ENCODE measurements at regions not wholly inside any gene's neighbourhood (a gene's known extent, or its start where the extent isn't known, plus 50 kb on each side); places are given as distances from the start of the nearest gene placed in this dataset.

DNA sequence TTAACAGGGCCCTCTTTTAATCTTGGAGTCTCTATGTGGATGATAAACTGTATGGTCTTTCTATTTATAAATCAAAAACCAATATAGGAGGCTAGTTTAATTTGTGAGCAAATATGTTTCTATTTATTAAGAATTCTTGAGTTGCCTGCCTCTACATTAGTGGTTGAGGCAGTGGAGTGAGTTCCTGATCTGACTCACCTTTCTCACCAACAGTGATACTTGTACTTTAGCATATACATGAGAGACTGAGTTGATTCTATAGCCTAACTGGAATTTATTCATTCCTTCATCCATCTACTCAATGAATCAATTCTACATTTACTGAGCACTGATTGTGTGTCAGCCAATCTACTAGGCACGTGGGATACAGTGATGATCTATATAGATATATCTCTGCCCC, 126.9 kb downstream of the TRMT11 start:
- H3K4me1 ChIP-seq = peaks cover 0 to 7% (median 3%) of the 10 kb centered on the region in 4 donors
- no peak overlapping the region for H3K4me3 ChIP-seq
- TF ChIP-seq POLR2AphosphoS5 (IDR thresholded peaks at IDR 0.05) (no peak), EP300 (IDR thresholded peaks at IDR 0.05) (no peak), CTCF (IDR thresholded peaks at IDR 0.05) (no peak), POLR2A (IDR thresholded peaks at IDR 0.05; ENCODE audit: low read depth) (no peak)
- DNase-seq (ENCODE audit: extremely low spot score) = no peak
- H3K36me3 ChIP-seq = peaks cover 0 to 4% (median 0%) of the 10 kb centered on the region in 4 donors
- H3K27ac ChIP-seq (replicated peaks in 1 of 4) = no peak overlapping the region
- no peaks in the 10 kb centered on the region for H3K27me3 ChIP-seq
- H3K9me3 ChIP-seq = no peaks in the 10 kb centered on the region
- intact Hi-C loops (cut with DNase I) = no loop called here
- 83% methylated on average over 1 of the region's 1 CpG for WGBS

GRCh38 chr6:126117251-126117650, 130.9 kb downstream of the TRMT11 start:
- Histone ChIP-seq H3K27ac (replicated peaks in 1 of 4) (no peak overlapping the region), H3K4me3 (no peak overlapping the region), H3K9me3 (no peaks in the 10 kb centered on the region), H3K27me3 (no peaks in the 10 kb centered on the region), H3K36me3 (peaks cover 0 to 4% (median 0%) of the 10 kb centered on the region in 4 donors), H3K4me1 (peaks cover 0 to 14% (median 7%) of the 10 kb centered on the region in 4 donors)
- TF ChIP-seq POLR2AphosphoS5 (IDR thresholded peaks at IDR 0.05) = no peak
- no peak for TF ChIP-seq EP300 (IDR thresholded peaks at IDR 0.05)
- TF ChIP-seq POLR2A (IDR thresholded peaks at IDR 0.05; ENCODE audit: low read depth) = no peak
- TF ChIP-seq CTCF (IDR thresholded peaks at IDR 0.05) = no peak
- no peak for DNase-seq (ENCODE audit: extremely low spot score)
- intact Hi-C loops (cut with DNase I) = no loop called here
- 95% methylated on average over 2 of the region's 2 CpGs for WGBS

DNA sequence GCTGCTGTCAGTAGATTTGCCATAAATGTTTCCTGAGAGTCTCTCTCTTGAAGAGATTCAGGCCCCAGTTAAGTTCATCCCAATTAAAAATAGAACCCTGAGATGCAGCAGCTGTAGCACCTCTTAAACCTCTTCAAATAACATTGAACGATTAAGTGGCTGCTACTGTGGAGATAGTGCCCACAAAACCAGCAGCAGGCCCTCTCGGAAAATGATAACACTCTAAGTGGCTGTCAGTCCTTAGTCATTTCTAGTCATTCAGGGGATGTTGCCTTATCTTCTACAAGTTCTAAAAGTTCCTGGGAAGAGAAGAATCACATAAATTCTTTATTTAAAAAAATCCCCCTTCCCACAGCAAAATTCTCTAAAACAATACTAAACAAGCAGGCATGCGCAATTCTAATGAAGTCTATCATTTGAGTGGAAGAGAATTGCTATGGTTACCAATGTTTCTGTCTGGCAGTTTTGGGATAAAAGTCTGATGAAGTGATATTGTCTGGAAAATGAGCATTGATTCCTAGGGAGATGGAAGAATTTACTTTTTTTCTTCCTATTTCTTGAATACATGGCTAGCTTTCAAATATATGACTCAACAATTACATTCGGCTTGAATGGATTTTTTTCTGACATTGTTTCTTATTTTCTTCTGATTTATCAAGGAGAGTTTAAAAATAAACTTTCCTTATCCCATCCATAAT, 131.9 kb downstream of the TRMT11 start:
- Histone ChIP-seq H3K4me3 (no peak overlapping the region), H3K27me3 (no peaks in the 10 kb centered on the region)

DNA sequence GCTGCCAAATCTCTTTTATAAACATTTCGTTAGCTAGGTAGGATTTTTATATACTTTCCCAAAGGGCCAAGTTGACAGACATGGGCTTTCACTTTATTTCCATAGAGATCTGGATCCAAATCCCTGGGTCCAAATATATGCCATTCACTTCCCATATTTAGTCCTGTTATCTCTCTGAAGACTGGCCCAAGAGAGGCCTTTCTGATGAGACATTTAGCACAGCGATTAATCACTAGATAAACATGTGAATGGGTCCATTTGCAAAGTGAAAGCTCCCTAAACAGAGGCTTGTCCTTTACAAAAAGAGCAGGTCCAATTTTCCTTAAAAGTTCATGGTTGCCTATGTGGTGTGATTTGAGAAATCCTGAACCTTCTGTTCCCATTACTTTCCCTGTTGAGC, 132.6 kb downstream of the TRMT11 start:
- intact Hi-C loops (cut with DNase I) = no loop called here
- H3K9me3 ChIP-seq = no peaks in the 10 kb centered on the region
- H3K27ac ChIP-seq (replicated peaks in 1 of 4) = no peak overlapping the region
- H3K4me1 ChIP-seq = peaks cover 0 to 14% (median 7%) of the 10 kb centered on the region in 4 donors
- WGBS = 50% methylated on average over 2 of the region's 2 CpGs
- TF ChIP-seq EP300 (IDR thresholded peaks at IDR 0.05) (no peak), CTCF (IDR thresholded peaks at IDR 0.05) (no peak), POLR2AphosphoS5 (IDR thresholded peaks at IDR 0.05) (no peak), POLR2A (IDR thresholded peaks at IDR 0.05; ENCODE audit: low read depth) (no peak)
- no peaks in the 10 kb centered on the region for H3K27me3 ChIP-seq
- H3K36me3 ChIP-seq = peaks cover 0 to 4% (median 0%) of the 10 kb centered on the region in 4 donors
- no peak for DNase-seq (ENCODE audit: extremely low spot score)
- H3K4me3 ChIP-seq = no peak overlapping the region

More for the DNA sequence above, 131.9 kb downstream of the TRMT11 start:
- Histone ChIP-seq H3K27ac (replicated peaks in 1 of 4) (no peak overlapping the region), H3K36me3 (peaks cover 0 to 4% (median 0%) of the 10 kb centered on the region in 4 donors), H3K4me1 (peaks cover 0 to 14% (median 7%) of the 10 kb centered on the region in 4 donors), H3K9me3 (no peaks in the 10 kb centered on the region)
- no peak for DNase-seq (ENCODE audit: extremely low spot score)
- no peak for TF ChIP-seq EP300 (IDR thresholded peaks at IDR 0.05)
- intact Hi-C loops (cut with DNase I) = no loop called here
- WGBS = 62% methylated on average over 4 of the region's 4 CpGs

GRCh38 chr6:126123226-126123625, 136.9 kb downstream of the TRMT11 start:
- intact Hi-C loops (cut with DNase I) = no loop called here

More at GRCh38 chr6:126123226-126123625, 136.9 kb downstream of the TRMT11 start:
- H3K27me3 ChIP-seq = no peaks in the 10 kb centered on the region
- no peak for DNase-seq (ENCODE audit: extremely low spot score)
- WGBS = 86% methylated on average over 4 of the region's 4 CpGs
- no peaks in the 10 kb centered on the region for H3K9me3 ChIP-seq
- TF ChIP-seq CTCF (IDR thresholded peaks at IDR 0.05) (no peak), POLR2A (IDR thresholded peaks at IDR 0.05; ENCODE audit: low read depth) (no peak), POLR2AphosphoS5 (IDR thresholded peaks at IDR 0.05) (no peak), EP300 (IDR thresholded peaks at IDR 0.05) (no peak)
- H3K4me1 ChIP-seq = peaks cover 0 to 11% (median 5%) of the 10 kb centered on the region in 4 donors
- H3K4me3 ChIP-seq = no peak overlapping the region
- H3K27ac ChIP-seq (replicated peaks in 1 of 4) = no peak overlapping the region
- H3K36me3 ChIP-seq = no peaks in the 10 kb centered on the region

Data from esophagus muscularis mucosa (tissue), 4 donors.